NB4 (cell line): ENCODE measurements at regions not wholly inside any gene's neighbourhood (a gene's known extent, or its start where the extent isn't known, plus 50 kb on each side); places are given as distances from the start of the nearest gene placed in this dataset.

Experiments used
- DNase-seq: peaks from one replicate; pipeline ENCODE4 v3.0.0; 2010; ENCODE audit warnings: low read depth
- H3K4me3 ChIP-seq: one replicate; pipeline ENCODE4 v1.5.1; 2011; ENCODE audit warnings: mild to moderate bottlenecking, low read depth, low read length, moderate library complexity
- MYC ChIP-seq: IDR thresholded peaks from 2 replicates; pipeline ENCODE4 v1.6.1; 2011; ENCODE audit warnings: low read depth, low read length
- POLR2A ChIP-seq: IDR thresholded peaks from 2 replicates; pipeline ENCODE4 v1.6.1; 2011; ENCODE audit warnings: mild to moderate bottlenecking; ENCODE audit not compliant: insufficient read length; ENCODE audit errors: extremely low read depth
- TF ChIP-seq, protein P1 (sequence below): IDR thresholded peaks from one replicate; pipeline ENCODE4 v1.5.1; 2012; ENCODE audit warnings: low read depth, low read length
- TF ChIP-seq, protein P2 (sequence below): IDR thresholded peaks from 2 replicates; pipeline ENCODE4 v1.6.1; 2011; ENCODE audit warnings: low read depth, low read length

DNA sequence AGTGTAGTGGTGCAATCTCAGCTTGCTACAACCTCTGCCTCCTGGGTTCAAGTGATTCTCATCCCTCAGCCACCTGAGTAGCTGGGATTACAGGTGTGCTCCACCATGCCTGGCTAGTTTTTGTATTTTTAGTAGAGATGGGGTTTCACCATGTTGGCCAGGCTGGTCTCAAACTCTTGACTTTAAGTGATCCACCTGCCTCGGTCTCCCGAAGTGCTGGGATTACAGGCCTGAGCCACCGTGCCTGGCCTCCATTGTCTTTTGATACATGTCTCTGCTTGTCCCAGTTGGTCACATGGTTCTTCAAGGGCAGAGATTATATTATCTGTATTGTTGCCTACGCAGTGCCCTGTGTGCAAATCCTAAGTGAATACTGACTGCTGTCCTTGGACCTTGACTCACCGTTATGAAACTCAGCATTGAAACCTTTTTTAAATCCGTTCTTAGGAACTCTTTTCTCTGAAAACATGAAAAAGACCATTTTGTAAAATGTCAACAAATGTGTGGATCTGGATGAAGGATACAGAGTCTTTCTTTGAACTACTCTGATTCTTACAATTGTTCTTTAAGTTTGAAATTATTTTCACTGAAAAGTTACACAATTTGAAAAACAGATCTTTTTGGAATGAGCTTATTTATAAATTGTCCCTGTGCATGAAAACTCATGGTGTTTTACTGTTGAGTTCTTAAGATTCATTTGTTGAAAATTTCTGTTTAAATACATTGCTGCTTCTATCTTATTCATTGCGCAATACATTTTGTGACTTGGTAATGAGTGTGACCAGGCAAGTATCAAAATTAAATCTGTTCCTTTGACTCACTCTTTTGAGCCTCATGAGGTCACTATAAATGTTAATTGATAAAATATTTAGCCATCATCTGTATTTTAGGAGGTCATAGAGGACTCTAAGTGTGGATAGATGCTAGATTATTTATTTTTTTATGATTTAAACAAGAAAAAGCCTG lies 293.5 kb downstream of the UTRN start:
- DNase-seq, result no peak
- H3K4me3 ChIP-seq, result no peak overlapping the region
- TF ChIP-seq, protein P1, sequence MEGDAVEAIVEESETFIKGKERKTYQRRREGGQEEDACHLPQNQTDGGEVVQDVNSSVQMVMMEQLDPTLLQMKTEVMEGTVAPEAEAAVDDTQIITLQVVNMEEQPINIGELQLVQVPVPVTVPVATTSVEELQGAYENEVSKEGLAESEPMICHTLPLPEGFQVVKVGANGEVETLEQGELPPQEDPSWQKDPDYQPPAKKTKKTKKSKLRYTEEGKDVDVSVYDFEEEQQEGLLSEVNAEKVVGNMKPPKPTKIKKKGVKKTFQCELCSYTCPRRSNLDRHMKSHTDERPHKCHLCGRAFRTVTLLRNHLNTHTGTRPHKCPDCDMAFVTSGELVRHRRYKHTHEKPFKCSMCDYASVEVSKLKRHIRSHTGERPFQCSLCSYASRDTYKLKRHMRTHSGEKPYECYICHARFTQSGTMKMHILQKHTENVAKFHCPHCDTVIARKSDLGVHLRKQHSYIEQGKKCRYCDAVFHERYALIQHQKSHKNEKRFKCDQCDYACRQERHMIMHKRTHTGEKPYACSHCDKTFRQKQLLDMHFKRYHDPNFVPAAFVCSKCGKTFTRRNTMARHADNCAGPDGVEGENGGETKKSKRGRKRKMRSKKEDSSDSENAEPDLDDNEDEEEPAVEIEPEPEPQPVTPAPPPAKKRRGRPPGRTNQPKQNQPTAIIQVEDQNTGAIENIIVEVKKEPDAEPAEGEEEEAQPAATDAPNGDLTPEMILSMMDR, result no peak
- TF ChIP-seq MYC, result no peak
- TF ChIP-seq POLR2A, result no peak

DNA sequence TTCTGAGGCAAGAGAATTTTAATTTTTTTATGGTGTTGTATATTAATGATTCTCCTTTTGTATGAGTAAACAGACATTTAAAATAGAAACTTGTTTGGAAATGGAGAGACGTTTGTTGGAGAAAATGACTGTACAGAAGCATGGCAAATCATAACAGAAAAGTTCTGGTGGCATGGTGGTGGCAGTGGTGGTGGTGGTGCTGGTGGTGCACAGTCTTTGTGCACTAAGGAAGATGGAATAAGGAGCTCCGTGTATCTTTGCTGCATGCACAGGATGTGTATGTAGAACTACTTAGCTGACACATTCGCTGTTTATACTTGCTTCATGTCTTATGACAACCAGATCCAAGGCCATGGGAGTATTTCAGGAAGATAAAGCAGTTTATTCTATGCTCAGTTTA lies 294.9 kb downstream of the UTRN start:
- H3K4me3 ChIP-seq, result no peak overlapping the region
- TF ChIP-seq MYC, result no peak
- TF ChIP-seq, protein P2, sequence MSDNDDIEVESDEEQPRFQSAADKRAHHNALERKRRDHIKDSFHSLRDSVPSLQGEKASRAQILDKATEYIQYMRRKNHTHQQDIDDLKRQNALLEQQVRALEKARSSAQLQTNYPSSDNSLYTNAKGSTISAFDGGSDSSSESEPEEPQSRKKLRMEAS, result no peak
- TF ChIP-seq POLR2A, result no peak
- TF ChIP-seq, protein P1, result no peak
- DNase-seq, result no peak

DNA sequence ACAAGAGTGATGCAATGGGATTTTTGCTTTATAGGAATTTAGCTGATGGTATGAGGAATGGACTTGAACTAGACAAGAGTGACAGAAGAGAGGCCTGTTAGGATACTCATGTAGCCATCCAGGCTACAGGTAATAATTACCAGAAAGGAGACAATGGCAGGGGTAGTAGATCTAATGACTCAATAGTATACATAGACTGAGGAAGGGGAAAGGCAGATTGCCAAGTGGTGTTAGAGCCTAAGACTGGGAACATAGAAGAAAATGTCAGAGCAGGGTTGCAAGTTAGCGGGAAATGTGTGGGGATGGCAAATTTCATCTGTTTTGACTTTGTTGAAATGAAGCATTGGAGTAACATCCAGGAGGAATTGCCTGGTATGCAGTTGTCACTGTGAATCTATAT lies 295.6 kb downstream of the UTRN start:
- TF ChIP-seq, protein P1, result no peak
- TF ChIP-seq POLR2A (no peak), MYC (no peak)
- TF ChIP-seq, protein P2, result no peak
- no peak for DNase-seq
- H3K4me3 ChIP-seq, result no peak overlapping the region

DNA sequence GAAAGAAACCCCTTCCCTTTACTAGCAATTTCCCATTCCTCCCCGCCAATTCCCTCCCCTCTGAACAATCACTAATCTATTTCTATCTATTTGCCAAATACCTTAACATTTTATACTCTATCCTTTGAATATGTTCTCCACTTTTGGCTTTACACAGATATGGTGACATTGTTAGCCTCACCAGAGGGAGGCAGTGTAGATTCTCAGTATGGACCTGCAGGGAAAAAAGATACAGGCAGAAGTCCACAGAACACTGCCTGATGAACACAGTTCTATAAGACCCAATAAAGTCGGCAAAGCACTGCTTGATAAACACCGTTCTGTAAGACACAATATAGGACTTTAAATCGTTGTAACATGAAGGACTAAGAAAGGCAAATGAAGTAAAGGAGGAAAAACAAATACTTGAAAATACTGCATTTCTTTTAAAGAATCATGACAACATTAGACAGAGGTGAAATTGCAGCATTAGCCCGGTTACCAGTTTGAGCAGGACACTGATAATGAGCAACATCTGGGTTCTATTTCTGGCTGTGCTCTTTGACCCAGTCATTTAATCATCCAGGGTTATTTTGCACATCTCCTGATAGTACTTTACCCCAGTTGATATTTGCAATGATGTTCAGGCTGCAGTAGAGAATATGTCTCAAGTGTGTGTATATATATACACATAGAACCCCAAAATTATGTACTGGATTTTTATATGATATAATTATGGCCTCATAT lies 296.8 kb downstream of the UTRN start:
- H3K4me3 ChIP-seq, result no peak overlapping the region
- TF ChIP-seq, protein P1, result peak; percentile 56
- TF ChIP-seq, protein P2, result no peak
- peak; percentile 51 for DNase-seq

DNA sequence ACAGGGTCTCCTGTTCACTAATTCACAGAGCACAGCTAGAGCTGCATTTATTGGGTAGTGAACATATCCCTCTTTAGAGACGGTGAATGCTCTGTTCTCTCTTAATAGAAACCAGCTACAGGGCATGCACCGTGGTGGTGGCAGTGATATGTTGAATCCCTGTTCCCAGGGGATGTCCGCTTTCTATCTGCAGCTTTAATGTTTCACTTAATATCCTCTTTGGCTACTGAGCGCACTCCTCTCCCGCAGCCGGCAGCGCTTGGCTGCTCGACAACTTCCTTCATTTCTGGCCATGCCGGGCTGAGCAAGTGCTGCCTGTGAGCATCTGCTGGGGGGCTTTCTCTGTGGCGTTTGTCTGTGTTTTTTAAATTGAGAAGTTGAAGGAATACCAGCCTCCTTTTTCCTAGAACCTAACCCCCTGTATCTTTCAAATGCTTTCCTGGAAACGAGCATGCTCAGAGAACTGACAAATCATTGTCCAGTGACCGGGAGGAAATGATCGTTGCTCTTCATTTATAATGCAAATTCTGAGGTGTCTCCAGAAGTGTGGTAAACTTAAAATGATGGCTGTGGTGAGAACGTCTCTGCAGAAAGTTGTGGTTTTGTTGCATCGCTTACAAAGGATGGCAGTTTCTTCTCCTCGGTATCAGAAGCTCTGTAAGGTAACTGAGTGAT lies 297.9 kb downstream of the UTRN start:
- H3K4me3 ChIP-seq, result peak overlapping the region; percentile 59
- DNase-seq, result peak; percentile 74
- TF ChIP-seq, protein P2, result no peak
- TF ChIP-seq MYC (no peak), POLR2A (no peak)
- TF ChIP-seq, protein P1, result no peak
